OCI-LY7 (cell line): ENCODE measurements at regions not wholly inside any gene's neighbourhood (a gene's known extent, or its start where the extent isn't known, plus 50 kb on each side); places are given as distances from the start of the nearest gene placed in this dataset.

Experiments
- CTCF ChIP-seq: fragments of 200-600 bp; sonication (generic); conservative IDR thresholded peaks from 2 replicates; pipeline ENCODE4 v1.5.1; 2014; ENCODE audit warnings: mild to moderate bottlenecking, antibody characterized with exemption, low read length, moderate library complexity, mixed read lengths
- EZH2phosphoT487 ChIP-seq: fragments of 200-600 bp; sonication (generic); IDR thresholded peaks from 2 replicates; pipeline ENCODE4 v1.6.1; 2018; ENCODE audit warnings: low read depth, borderline replicate concordance, mild to moderate bottlenecking, mixed run types, antibody characterized with exemption, low read length, moderate library complexity, mixed read lengths

GRCh38 chr22:48147404-48147803, 1385.0 kb downstream of the TBC1D22A start:
- TF ChIP-seq CTCF (no peak), EZH2phosphoT487 (no peak)
